GM23248 (cell line): ENCODE measurements at regions not wholly inside any gene's neighbourhood (a gene's known extent, or its start where the extent isn't known, plus 50 kb on each side); places are given as distances from the start of the nearest gene placed in this dataset.

Experiments used
- EZH2 ChIP-seq: fragments of 200-600 bp; sonication (generic); IDR thresholded peaks from 2 replicates; pipeline ENCODE4 v1.6.1; 2018; ENCODE audit warnings: antibody characterized with exemption, mild to moderate bottlenecking; ENCODE audit not compliant: insufficient read depth, poor library complexity, severe bottlenecking
- EZH2phosphoT487 ChIP-seq: fragments of 200-600 bp; sonication (generic); IDR thresholded peaks from 2 replicates; pipeline ENCODE4 v1.6.1; 2018; ENCODE audit warnings: antibody characterized with exemption, moderate library complexity, mild to moderate bottlenecking, low read depth; ENCODE audit not compliant: insufficient read depth

GRCh38 chr6:113634352-113635163 lies 222.6 kb upstream of the MARCKS start:
- TF ChIP-seq EZH2phosphoT487 (no peak), EZH2 (no peak)
